ENCODE measurements at regions not wholly inside any gene's neighbourhood (a gene's known extent, or its start where the extent isn't known, plus 50 kb on each side); places are given as distances from the start of the nearest gene placed in this dataset.

DNA sequence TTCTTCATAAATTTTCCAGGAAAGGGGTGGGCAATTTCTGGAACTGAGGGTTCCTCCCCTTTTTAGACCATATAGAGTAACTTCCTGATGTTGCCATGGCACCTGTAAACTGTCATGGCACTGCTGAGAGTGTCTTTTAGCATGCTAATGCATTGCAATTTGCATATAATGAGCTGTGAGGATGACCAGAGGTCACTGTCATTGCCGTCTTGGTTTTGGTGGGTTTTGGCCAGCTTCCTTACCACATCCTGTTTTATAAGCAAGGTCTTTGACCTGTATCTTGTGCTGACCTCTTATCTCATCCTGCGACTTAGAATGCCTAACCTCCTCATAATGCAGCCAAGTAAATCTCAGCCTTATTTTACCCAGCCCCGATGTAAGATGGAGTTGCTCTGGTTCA is 577.8 kb downstream of the NLGN4X start:
- TF ChIP-seq TAF1 (conservative IDR thresholded peaks at IDR 0.05) (no peak), JUND (IDR thresholded peaks at IDR 0.05) (no peak)
- TF ChIP-seq, protein P1, sequence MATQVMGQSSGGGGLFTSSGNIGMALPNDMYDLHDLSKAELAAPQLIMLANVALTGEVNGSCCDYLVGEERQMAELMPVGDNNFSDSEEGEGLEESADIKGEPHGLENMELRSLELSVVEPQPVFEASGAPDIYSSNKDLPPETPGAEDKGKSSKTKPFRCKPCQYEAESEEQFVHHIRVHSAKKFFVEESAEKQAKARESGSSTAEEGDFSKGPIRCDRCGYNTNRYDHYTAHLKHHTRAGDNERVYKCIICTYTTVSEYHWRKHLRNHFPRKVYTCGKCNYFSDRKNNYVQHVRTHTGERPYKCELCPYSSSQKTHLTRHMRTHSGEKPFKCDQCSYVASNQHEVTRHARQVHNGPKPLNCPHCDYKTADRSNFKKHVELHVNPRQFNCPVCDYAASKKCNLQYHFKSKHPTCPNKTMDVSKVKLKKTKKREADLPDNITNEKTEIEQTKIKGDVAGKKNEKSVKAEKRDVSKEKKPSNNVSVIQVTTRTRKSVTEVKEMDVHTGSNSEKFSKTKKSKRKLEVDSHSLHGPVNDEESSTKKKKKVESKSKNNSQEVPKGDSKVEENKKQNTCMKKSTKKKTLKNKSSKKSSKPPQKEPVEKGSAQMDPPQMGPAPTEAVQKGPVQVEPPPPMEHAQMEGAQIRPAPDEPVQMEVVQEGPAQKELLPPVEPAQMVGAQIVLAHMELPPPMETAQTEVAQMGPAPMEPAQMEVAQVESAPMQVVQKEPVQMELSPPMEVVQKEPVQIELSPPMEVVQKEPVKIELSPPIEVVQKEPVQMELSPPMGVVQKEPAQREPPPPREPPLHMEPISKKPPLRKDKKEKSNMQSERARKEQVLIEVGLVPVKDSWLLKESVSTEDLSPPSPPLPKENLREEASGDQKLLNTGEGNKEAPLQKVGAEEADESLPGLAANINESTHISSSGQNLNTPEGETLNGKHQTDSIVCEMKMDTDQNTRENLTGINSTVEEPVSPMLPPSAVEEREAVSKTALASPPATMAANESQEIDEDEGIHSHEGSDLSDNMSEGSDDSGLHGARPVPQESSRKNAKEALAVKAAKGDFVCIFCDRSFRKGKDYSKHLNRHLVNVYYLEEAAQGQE (IDR thresholded peaks at IDR 0.05) = no peak
- TF ChIP-seq, protein P2, sequence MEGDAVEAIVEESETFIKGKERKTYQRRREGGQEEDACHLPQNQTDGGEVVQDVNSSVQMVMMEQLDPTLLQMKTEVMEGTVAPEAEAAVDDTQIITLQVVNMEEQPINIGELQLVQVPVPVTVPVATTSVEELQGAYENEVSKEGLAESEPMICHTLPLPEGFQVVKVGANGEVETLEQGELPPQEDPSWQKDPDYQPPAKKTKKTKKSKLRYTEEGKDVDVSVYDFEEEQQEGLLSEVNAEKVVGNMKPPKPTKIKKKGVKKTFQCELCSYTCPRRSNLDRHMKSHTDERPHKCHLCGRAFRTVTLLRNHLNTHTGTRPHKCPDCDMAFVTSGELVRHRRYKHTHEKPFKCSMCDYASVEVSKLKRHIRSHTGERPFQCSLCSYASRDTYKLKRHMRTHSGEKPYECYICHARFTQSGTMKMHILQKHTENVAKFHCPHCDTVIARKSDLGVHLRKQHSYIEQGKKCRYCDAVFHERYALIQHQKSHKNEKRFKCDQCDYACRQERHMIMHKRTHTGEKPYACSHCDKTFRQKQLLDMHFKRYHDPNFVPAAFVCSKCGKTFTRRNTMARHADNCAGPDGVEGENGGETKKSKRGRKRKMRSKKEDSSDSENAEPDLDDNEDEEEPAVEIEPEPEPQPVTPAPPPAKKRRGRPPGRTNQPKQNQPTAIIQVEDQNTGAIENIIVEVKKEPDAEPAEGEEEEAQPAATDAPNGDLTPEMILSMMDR (IDR thresholded peaks at IDR 0.05; ENCODE audit: low read depth, low read length, missing input control) = no peak

All from liver (tissue), 3 donors.